ENCODE measurements at regions not wholly inside any gene's neighbourhood (a gene's known extent, or its start where the extent isn't known, plus 50 kb on each side); places are given as distances from the start of the nearest gene placed in this dataset.

- TF ChIP-seq REST (IDR thresholded peaks at IDR 0.05; ENCODE audit: low read depth) (no peak), CEBPB (IDR thresholded peaks at IDR 0.05) (no peak), EP300 (IDR thresholded peaks at IDR 0.05; ENCODE audit: borderline replicate concordance) (no peak)
Observed at GRCh38 chr20:55928266-55928665, 77.1 kb downstream of the CBLN4 start.

DNA sequence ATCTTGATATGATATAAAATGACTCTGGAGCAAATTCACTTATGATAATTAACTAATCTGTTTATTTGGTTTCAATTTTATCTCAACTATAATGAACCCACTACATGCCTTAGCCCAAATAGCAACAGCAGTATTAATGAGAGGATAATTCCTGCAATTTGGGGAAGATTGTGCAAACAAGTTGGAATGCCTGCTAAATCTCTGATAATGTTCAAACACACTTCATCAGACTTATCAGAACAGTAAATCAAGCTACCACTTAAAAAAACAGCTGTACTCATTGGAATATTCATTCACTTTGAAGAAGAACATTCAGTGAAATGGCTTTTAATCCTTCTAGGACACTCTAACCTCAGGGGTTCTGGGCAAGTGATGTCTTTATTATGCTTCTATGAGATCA is 85.4 kb downstream of the CBLN4 start:
- no peak for TF ChIP-seq YY1 (IDR thresholded peaks at IDR 0.05; ENCODE audit: low read depth)
- TF ChIP-seq RAD21 (IDR thresholded peaks at IDR 0.05; ENCODE audit: low read depth) = no peak
- no peak for TF ChIP-seq REST (IDR thresholded peaks at IDR 0.05; ENCODE audit: low read depth)
- TF ChIP-seq CREB1 (IDR thresholded peaks at IDR 0.05; ENCODE audit: low read depth) = no peak

DNA sequence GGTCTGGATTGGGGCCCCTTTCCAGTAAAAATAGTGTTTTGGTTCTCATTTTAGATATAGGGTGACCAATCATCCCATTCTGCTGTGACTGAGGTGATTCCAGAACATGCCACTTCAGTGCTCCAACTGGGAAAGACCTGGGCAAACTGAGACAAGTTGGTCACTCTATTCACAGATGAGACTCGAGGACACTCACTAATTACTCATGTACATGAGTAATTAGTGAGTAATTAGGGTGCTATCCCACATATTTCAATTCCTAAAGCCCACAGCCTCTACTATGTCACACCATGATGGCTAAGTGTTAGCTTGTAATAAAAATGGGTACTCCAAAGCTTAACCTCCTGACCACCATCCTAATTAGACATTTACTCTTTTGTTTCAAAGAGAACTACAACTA is 86.0 kb downstream of the CBLN4 start:
- TF ChIP-seq TCF12 (IDR thresholded peaks at IDR 0.05; ENCODE audit: low read depth) = no peak
- TF ChIP-seq EGR1 (IDR thresholded peaks at IDR 0.05) = no peak
- TF ChIP-seq RAD21 (IDR thresholded peaks at IDR 0.05; ENCODE audit: low read depth) = no peak
- TF ChIP-seq, protein P1, sequence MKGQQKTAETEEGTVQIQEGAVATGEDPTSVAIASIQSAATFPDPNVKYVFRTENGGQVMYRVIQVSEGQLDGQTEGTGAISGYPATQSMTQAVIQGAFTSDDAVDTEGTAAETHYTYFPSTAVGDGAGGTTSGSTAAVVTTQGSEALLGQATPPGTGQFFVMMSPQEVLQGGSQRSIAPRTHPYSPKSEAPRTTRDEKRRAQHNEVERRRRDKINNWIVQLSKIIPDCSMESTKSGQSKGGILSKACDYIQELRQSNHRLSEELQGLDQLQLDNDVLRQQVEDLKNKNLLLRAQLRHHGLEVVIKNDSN (IDR thresholded peaks at IDR 0.05) = no peak
- no peak for TF ChIP-seq FOXM1 (IDR thresholded peaks at IDR 0.05; ENCODE audit: borderline replicate concordance, low read depth)
- TF ChIP-seq YY1 (IDR thresholded peaks at IDR 0.05; ENCODE audit: low read depth) = no peak
- TF ChIP-seq TEAD4 (IDR thresholded peaks at IDR 0.05) = no peak
- no peak for TF ChIP-seq ZBTB7A (IDR thresholded peaks at IDR 0.05; ENCODE audit: low read depth)
- no peak for TF ChIP-seq NFIC (IDR thresholded peaks at IDR 0.05)
- TF ChIP-seq TAF1 (IDR thresholded peaks at IDR 0.05; ENCODE audit: low read depth) = no peak
- TF ChIP-seq EP300 (IDR thresholded peaks at IDR 0.05; ENCODE audit: borderline replicate concordance) = no peak
- TF ChIP-seq MAX (IDR thresholded peaks at IDR 0.05) = no peak
- no peak for TF ChIP-seq REST (IDR thresholded peaks at IDR 0.05; ENCODE audit: low read depth)
- no peak for TF ChIP-seq CREB1 (IDR thresholded peaks at IDR 0.05; ENCODE audit: low read depth)

GRCh38 chr20:55918471-55918870 is 86.8 kb downstream of the CBLN4 start:
- TF ChIP-seq NFIC (IDR thresholded peaks at IDR 0.05) (no peak), TEAD4 (IDR thresholded peaks at IDR 0.05) (no peak), FOXM1 (IDR thresholded peaks at IDR 0.05; ENCODE audit: borderline replicate concordance, low read depth) (no peak), TCF12 (IDR thresholded peaks at IDR 0.05; ENCODE audit: low read depth) (no peak), MAX (IDR thresholded peaks at IDR 0.05) (no peak), EP300 (IDR thresholded peaks at IDR 0.05; ENCODE audit: borderline replicate concordance) (no peak)

- no peak for TF ChIP-seq YY1 (IDR thresholded peaks at IDR 0.05; ENCODE audit: low read depth)
- no peak for TF ChIP-seq TEAD4 (IDR thresholded peaks at IDR 0.05)
- no peak for TF ChIP-seq EGR1 (IDR thresholded peaks at IDR 0.05)
- no peak for TF ChIP-seq CREB1 (IDR thresholded peaks at IDR 0.05; ENCODE audit: low read depth)
- TF ChIP-seq ZBTB7A (IDR thresholded peaks at IDR 0.05; ENCODE audit: low read depth) = no peak
- no peak for TF ChIP-seq RAD21 (IDR thresholded peaks at IDR 0.05; ENCODE audit: low read depth)
- TF ChIP-seq CEBPB (IDR thresholded peaks at IDR 0.05) = no peak
- no peak for TF ChIP-seq TAF1 (IDR thresholded peaks at IDR 0.05; ENCODE audit: low read depth)
- TF ChIP-seq EP300 (IDR thresholded peaks at IDR 0.05; ENCODE audit: borderline replicate concordance) = no peak
- TF ChIP-seq MAX (IDR thresholded peaks at IDR 0.05) = no peak
- no peak for TF ChIP-seq NFIC (IDR thresholded peaks at IDR 0.05)
- TF ChIP-seq TCF12 (IDR thresholded peaks at IDR 0.05; ENCODE audit: low read depth) = no peak
- TF ChIP-seq, protein P1 (IDR thresholded peaks at IDR 0.05) = no peak
- TF ChIP-seq REST (IDR thresholded peaks at IDR 0.05; ENCODE audit: low read depth) = no peak
- TF ChIP-seq FOXM1 (IDR thresholded peaks at IDR 0.05; ENCODE audit: borderline replicate concordance, low read depth) = no peak
Observed at GRCh38 chr20:55893031-55893430, 112.3 kb downstream of the CBLN4 start.
